ENCODE measurements at regions not wholly inside any gene's neighbourhood (a gene's known extent, or its start where the extent isn't known, plus 50 kb on each side); places are given as distances from the start of the nearest gene placed in this dataset.

GRCh38 chr19:28949027-28949426, 263.9 kb downstream of the UQCRFS1 start:
- Mint-ChIP-seq H3K4me3 (no peak overlapping the region), H3K27ac (ENCODE audit: unreplicated experiment) (no peak overlapping the region), H3K9me3 (no peaks in the 10 kb centered on the region), H3K36me3 (ENCODE audit: low read depth) (no peaks in the 10 kb centered on the region), H3K4me1 (no peaks in the 10 kb centered on the region), H3K27me3 (ENCODE audit: low read depth) (peaks cover 11% of the 10 kb centered on the region)
- no peak for DNase-seq (ENCODE audit: low read depth, low spot score)
- TF ChIP-seq CTCF (conservative IDR thresholded peaks at IDR 0.05): no peak

GRCh38 chr19:28948566-28948965, 264.4 kb downstream of the UQCRFS1 start:
- TF ChIP-seq CTCF (conservative IDR thresholded peaks at IDR 0.05): no peak
- no peaks in the 10 kb centered on the region for H3K9me3 Mint-ChIP-seq
- no peak overlapping the region for H3K27ac Mint-ChIP-seq (ENCODE audit: unreplicated experiment)
- H3K4me1 Mint-ChIP-seq: no peaks in the 10 kb centered on the region
- DNase-seq (ENCODE audit: low read depth, low spot score): no peak
- no peak overlapping the region for H3K4me3 Mint-ChIP-seq
- peaks cover 11% of the 10 kb centered on the region for H3K27me3 Mint-ChIP-seq (ENCODE audit: low read depth)
- no peaks in the 10 kb centered on the region for H3K36me3 Mint-ChIP-seq (ENCODE audit: low read depth)

GRCh38 chr19:28948026-28948425, 264.9 kb downstream of the UQCRFS1 start:
- Mint-ChIP-seq H3K27me3 (ENCODE audit: low read depth) (peaks cover 11% of the 10 kb centered on the region), H3K4me3 (no peak overlapping the region), H3K4me1 (no peaks in the 10 kb centered on the region), H3K9me3 (no peaks in the 10 kb centered on the region), H3K27ac (ENCODE audit: unreplicated experiment) (no peak overlapping the region), H3K36me3 (ENCODE audit: low read depth) (no peaks in the 10 kb centered on the region)
- TF ChIP-seq CTCF (conservative IDR thresholded peaks at IDR 0.05): no peak
- no peak for DNase-seq (ENCODE audit: low read depth, low spot score)

- Mint-ChIP-seq H3K27ac (ENCODE audit: unreplicated experiment) (no peak overlapping the region), H3K9me3 (no peaks in the 10 kb centered on the region), H3K4me3 (no peak overlapping the region), H3K36me3 (ENCODE audit: low read depth) (no peaks in the 10 kb centered on the region), H3K27me3 (ENCODE audit: low read depth) (peaks cover 17% of the 10 kb centered on the region), H3K4me1 (no peaks in the 10 kb centered on the region)
- no peak for DNase-seq (ENCODE audit: low read depth, low spot score)
- no peak for TF ChIP-seq CTCF (conservative IDR thresholded peaks at IDR 0.05)
Observed at GRCh38 chr19:28943651-28944050, 269.3 kb downstream of the UQCRFS1 start.

- Mint-ChIP-seq H3K4me1 (no peaks in the 10 kb centered on the region), H3K9me3 (peaks cover 3% of the 10 kb centered on the region), H3K27me3 (ENCODE audit: low read depth) (peaks cover 29% of the 10 kb centered on the region), H3K4me3 (no peak overlapping the region), H3K27ac (ENCODE audit: unreplicated experiment) (no peak overlapping the region), H3K36me3 (ENCODE audit: low read depth) (peaks cover 4% of the 10 kb centered on the region)
- no peak for TF ChIP-seq CTCF (conservative IDR thresholded peaks at IDR 0.05)
- no peak for DNase-seq (ENCODE audit: low read depth, low spot score)
Observed at GRCh38 chr19:28941833-28942232, 271.1 kb downstream of the UQCRFS1 start.
